Renal pelvis (tissue), 1 donor: ENCODE measurements at regions not wholly inside any gene's neighbourhood (a gene's known extent, or its start where the extent isn't known, plus 50 kb on each side); places are given as distances from the start of the nearest gene placed in this dataset.

Experiments
- DNase-seq: peaks from one replicate; pipeline ENCODE4 v3.0.0-alpha.2; 2013

GRCh38 chr2:45337481-45337880, 273.6 kb downstream of the SRBD1 start:
- DNase-seq, result no peak

DNA sequence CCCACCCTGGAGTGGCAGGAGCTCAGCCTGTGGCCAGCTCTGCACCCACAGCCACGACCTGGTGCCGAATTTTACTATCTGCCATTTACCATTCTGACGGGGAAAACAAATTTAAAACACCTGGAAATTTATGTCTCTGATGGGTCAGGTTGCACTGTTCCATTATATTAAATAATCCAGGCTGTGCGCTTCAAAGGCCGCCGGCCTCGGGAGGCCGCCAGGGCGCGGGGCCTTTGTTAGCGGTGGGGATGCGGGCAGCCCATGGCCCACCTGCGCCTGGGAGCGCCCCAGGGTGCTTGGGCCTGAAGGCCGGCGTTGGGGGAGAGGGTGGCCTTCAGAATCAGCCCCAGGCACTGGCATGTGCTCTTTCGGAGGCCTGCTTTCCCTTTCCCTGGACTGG, 276.9 kb downstream of the SRBD1 start:
- no peak for DNase-seq

GRCh38 chr2:45332567-45332966, 278.5 kb downstream of the SRBD1 start:
- no peak for DNase-seq

GRCh38 chr2:45332094-45332493, 279.0 kb downstream of the SRBD1 start:
- no peak for DNase-seq

GRCh38 chr2:45331410-45331786, 279.7 kb downstream of the SRBD1 start:
- DNase-seq, result no peak

DNA sequence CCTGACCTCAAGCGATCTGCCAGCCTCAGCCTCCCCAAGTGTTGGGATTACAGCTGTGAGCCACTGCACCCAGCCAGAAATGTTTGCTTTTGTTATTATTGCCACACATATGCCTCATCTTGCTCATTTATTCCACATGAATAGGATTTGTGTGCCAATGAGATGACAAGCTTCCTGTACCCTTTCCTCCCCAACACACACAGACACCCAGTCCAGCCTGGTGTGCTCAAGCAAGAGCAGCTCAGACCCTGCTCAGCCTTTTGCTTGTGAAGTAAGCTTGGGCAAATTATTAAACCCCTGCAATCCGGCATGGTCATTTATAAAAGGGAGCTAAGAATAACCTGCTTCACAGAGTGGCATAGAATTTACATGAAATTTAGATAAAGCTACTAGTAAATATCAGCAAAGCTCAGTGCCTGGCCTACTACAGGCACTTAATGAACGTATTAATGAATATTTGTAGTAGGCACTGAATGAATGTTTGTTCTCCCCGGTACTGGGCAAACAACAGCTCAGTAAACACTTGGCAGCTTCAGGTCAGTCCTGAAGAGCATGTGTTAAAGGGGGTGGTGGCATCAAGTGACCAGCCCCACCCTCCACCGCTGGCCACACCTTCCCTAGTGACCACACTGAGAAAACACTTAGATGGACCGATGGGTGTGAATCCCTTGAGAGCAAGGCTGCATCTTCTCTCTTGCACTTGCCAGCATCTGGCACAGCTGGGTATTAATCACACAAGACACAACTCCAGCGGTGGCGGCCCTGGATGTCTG, 280.2 kb downstream of the SRBD1 start:
- no peak for DNase-seq

DNA sequence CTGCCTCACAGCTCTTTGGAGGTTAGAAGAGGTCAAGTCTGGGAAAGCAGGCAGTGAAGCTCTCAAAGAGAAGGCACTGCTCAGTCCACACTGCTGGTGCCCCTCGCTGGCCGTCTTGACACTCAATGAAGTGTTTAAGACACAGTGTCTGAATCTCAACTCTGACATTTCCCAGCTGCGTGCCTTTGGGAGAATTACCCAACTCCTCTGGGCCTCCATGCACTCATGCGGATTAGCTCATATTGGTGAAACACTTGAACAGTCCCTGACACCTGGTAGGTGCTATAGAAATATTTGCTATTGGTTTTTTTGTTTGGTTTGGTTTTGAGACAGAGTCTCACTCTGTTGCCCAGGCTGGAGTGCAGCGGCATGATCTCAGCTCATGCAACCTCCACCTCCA, 281.0 kb downstream of the SRBD1 start:
- no peak for DNase-seq

- no peak for DNase-seq
Measured at GRCh38 chr2:45329045-45329677, 281.9 kb downstream of the SRBD1 start.

DNA sequence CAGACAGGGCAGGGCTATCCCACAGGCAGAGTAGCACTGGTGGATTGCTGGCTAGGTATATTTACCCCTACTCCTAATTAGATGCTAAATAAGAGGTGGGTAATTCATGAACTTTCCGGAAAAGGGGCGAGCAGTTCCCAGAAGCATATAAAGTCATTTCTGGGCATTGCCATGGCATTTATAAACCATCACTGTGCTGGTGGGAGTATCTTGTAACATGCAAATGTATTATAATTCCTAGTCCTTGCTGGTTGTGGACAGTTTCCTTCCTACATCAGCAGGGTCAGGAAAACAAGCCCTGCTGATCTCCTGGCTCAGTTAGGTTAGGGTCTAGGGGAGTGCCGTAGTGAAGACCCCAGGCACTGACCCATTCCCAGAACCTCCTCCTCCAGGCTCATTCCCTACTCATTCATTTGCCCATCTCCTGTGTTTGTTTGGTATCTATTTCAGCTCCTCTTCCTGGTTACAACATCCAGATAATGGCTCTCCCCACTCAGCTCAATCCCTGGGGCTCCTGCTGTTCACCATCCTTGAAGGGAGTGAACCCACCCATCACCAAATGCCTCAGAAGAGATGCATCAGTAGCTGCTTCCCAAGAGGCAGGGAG, 282.7 kb downstream of the SRBD1 start:
- no peak for DNase-seq

DNA sequence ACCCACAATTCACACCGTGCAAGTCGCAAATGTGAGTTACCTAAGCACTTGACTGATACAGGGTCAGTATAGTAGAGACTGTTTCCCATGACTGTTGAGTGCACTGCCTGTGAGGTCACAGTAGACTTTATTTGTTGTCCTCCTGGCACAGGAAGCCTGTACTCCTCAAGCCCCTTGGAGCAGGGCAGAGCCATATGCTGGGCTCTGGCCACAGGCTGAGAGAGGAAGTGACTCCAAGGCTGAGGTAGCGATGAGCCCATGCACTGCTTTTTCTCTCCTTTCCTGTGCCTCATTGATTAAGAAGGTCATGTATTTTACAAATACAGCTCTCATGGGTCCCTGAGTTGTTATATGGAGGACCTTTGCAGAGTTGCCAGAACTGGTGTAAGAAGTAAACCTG, 287.7 kb downstream of the SRBD1 start:
- DNase-seq, result no peak

DNA sequence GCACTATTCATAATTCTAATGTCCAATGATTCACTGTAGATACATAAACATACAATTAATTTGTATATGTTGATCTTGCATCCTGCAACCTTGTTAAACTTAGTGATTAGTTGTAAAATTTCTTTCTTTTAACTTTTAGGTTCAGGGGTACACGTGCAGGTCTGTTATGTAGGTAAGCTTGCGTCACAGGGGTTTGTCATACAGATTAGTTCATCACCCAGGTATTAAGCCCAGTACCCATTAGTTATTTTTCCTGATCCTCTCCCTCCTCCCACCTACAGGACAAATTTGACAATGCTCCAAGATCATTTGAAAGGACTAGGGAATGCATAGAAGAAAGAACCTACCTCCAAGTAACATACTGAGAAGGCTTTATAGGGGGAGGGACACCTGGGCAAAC, 290.1 kb downstream of the SRBD1 start:
- no peak for DNase-seq

GRCh38 chr2:45319683-45320455, 291.2 kb downstream of the SRBD1 start:
- DNase-seq, result no peak

DNA sequence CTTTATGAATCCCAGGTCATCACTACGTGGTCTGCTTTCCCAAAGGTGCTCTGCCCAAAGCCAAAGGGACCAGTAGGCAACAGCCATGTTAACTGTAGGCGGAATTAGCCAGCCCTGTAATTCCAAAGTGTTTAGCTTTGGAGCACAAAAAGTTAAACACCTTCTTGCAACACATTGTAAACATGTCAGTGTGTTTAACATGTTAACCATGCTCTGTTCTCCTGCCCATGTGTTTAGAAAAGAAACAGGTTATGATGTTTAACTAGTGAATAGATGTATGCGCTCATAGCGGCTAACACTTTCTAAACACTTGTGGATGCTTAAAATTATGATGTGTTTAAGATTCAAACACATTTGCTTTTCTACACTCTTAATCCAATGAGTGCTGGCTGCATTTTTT, 292.4 kb downstream of the SRBD1 start:
- no peak for DNase-seq

DNA sequence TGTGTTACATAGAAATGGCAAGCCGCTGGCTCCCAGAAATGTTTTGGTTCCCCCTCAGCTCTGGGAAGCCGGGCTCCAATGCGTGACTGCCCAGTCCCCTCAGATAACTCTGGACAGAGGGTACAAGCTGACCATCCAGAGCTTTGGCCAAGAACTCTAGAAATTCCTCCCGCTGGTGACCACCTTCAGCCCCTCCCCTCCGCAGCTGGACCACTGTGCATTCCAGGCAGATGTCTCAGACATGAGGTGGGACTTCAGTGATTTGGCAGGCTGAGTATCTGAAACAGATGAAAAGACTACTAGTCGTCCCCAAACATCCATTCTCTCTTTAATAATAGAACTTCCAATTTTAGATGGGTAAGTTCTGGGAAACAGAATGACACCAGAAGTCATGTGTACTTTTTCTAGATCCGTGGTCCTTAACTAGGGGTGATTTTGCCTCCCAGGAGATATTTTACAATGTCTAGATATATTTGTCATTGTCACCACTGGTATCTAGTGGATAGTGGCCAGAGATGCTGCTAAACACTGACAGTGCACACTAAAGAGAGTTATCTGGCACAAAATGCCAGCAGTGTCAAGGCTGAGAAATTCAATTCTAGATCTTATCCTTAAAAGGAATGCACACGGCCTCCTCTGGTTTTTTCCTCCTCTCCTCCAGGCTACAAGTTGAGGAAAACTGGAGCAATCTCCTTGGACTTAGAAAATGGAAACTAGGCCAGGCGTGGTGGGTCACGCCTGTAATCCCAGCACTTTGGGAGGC, 294.3 kb downstream of the SRBD1 start:
- no peak for DNase-seq

DNA sequence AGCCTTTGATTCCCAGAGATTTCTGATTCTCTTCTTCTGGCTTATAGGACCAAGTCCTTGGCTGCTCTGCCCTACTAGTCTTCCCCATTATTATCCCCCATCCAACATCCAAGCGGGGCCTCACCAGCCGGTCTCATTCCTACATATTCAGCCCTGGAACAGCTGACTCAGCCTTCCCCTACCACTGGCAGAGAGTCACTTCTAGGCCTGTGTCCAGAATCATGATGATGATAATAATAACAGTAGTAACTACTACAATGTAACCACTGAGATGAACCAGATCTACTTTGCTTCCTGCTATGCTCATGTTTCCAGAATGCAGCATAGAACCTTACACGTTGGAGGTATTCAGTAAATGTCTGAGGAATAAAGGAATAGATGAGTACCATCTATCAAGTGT, 295.2 kb downstream of the SRBD1 start:
- DNase-seq, result no peak

GRCh38 chr2:45312275-45312674, 298.8 kb downstream of the SRBD1 start:
- DNase-seq, result no peak

GRCh38 chr2:45311559-45311958, 299.5 kb downstream of the SRBD1 start:
- DNase-seq, result no peak

GRCh38 chr2:45307147-45307546, 297.9 kb upstream of the SIX2 start:
- DNase-seq, result no peak

DNA sequence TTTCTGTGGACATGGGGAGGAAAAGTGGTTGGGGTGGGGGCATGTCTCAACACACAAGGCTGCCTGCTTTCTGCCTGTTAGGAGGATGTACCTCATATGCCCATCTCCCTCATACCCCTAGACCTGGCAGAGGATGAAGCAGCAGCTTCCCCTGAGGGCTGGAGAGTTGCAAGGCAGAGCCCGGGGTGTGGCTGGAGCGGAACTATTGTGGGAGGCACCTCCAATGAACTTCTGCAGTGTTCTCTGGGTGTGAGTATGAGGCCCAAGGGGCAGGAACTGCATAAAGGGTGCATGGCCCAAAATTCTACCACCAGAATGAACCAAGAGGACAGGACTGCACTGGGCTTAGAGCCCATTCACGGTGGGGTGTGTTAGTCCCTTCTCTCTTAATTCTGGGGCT, 296.3 kb upstream of the SIX2 start:
- no peak for DNase-seq

- no peak for DNase-seq
Measured at GRCh38 chr2:45303417-45304202, 294.4 kb upstream of the SIX2 start.
